HCEC 1CT (cell line): ENCODE measurements at regions not wholly inside any gene's neighbourhood (a gene's known extent, or its start where the extent isn't known, plus 50 kb on each side); places are given as distances from the start of the nearest gene placed in this dataset.

Source experiments
- DNase-seq: peaks from one replicate; pipeline ENCODE4 v3.0.0-alpha.2; 2017

DNA sequence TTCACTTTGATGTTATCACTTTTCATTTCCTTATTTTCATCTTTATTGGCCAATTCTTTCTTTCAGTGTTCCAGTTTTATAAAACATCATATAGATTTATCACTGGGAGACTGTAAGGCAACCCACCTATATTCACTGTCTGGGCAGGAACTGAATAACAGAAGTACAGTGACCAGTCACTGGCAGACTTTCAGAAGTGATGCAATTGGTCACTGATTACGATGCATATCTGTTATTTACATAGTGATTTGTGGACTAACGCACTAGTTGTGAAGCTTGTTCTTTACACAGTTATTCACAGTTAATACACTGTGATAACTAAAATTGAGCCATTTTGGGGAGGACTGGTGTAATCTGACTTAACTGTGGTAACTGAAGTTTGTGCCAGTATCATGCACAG is 190.2 kb upstream of the DPH6 start:
- peak; percentile 37 for DNase-seq

DNA sequence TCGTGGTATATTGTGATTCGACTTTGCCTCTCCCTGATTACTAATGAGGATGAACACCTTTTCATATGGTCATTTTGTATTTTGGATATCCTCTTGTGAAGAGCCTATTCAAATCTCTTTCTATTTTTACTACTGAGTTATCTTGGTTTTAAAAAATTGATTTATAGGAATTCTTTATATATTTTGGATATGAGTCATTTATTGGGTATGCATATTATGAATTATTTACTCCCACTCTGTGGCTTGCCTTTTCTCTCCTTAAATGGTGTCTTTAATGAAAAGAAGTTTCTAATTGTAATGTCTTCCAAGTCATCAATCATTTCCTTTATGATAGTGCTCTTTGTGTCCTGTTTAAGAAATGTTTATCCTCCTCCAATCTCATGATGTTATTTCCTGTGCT is 191.5 kb upstream of the DPH6 start:
- peak; percentile 75 for DNase-seq

DNA sequence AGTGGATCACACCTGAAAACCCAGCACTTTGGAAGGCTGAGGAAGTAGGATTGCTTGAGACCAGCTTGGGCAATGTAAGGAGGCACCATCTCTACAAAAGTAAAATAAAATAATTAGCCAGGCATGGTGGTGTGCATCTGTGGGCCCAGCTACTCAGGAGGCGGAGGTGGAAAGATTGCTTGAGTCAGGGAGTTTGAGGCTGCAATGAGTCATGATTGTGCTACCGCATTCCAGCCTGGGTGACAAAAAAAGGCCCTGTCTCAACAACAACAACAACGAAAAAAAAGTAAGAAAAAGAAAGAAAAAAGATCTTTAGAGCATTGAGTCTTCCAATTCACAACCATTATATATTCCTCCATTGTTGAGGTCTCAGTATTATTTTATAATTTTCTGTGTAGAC is 192.4 kb upstream of the DPH6 start:
- DNase-seq = peak; percentile 85

DNA sequence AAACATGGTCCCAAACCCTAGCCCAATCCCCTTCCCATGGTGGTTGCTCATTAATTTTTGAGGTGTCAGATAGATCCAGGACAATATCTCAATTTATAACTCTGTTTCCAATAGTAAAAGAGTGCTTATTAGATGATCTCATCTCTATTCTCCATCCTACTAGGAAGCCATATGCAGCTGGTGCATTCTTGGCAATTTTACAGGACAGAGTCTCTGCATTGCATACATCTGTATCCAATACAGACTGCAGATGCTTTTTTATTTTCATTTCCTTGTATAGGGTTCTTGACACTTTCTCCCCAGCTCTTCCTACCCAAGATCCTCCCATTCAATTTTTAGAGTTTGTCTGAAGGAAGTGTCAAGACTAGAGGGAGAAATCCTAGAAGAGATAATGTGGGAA is 194.8 kb upstream of the DPH6 start:
- peak; percentile 61 for DNase-seq

DNA sequence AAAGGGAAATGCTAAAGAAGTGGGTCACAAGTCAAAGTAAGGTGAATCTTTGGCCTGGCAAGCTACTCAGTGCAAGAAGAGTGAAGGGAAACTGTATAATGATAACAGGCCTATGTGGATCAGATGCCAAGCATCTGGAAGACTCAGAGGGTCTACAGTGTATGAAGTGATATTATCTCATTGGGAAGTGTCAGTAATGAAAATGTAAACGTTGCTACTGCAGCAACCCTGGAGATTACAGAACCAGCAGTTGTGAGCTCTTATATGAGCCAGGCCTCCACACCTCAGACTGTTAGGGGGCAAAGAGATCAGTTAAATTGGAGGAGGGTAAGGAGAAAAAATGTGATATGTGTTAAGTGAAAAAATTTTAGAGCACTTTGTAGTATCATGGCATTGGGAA is 195.4 kb upstream of the DPH6 start:
- DNase-seq = no peak

DNA sequence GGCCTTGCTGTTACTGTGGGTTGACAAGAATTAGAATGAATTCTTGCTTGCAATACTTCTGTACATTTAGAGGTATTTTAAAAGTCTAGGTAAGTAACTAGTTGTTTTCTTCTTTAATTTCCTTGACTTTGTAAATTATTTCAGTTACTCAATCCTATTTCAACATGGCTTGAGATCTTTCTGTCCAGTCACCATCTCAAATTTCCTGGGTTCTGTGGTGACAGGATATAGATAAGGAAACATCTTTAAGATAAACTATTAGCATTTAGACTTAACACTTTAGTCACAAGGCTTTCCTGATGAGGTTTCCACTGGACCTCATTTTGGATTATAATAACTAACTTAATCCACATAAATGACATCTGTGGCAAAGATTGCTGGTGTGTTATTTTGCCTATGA is 195.9 kb upstream of the DPH6 start:
- DNase-seq = no peak

DNA sequence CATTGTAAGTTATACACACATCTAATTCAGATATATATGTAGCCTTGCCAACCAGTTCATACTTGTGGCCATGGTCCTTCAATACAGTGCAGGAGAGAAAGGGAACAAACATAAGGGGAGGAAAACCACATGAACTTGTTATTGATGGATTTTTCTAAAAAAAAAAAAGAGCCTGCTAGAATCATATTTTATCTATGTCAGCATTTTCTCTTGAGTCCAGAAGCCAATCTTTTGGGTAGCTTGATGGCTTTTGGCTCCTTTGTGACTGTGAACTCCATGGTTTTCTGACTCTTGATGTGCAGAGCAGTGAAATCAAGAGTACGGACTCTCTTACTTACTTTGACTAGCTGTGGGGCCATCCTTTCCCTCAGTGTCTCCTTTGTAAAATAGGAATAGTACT is 197.4 kb upstream of the DPH6 start:
- no peak for DNase-seq

DNA sequence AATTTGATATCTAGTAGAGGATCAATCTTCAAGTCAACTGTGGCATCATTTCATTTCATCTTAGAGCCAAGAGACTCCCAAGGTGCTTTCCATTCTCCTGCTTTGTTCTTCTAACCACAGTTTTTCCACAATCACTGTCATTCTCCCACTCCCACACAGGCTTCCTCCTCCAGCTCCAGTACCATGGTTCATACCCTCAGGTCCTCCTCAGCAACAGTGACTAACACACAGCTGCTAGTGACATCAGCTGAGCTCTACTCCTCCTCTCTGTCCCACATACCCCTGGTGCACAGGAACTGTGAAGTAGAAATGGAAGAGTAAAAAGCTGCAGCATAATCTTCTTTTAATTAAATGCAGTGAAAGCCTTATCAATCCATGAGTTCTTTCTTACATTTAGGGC is 200.2 kb upstream of the DPH6 start:
- peak; percentile 25 for DNase-seq

DNA sequence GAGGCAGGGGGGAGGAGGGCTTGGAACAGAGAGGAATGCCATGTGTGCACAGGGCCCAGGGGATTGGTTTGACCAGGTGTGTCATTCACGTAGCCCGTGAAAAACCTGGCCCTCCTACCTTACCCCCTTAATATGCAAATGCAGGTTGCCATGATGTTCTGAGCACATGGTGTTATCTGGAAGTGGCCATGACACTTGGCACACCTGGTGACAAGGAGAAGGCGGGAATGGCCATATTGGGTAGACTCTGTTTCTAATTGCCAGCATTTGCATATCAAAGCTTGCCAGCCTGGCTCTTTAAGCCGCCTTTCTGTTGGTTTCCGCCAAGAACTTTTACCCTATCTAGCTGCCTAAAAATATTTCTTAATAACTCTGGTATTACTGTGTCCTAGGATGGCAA is 202.1 kb upstream of the DPH6 start:
- DNase-seq = no peak

DNA sequence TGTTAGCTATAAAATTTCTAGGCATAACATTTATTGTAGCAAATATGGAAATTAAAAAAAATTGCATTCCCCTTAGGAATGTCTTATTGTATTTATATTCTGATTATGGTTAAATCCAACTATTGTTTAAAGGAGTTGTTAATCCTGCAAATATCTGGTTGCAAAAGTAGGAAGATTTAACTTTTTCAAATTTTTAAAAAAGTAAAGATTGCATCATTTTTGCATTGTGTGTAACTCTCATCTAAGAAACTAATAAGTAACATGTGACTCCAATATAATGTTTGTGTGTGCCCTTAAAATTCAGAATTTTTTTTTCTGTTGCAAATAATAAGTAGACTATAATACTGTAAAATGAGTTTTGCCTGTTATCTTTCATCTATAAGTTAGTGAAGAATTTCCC is 204.1 kb upstream of the DPH6 start:
- DNase-seq = no peak

DNA sequence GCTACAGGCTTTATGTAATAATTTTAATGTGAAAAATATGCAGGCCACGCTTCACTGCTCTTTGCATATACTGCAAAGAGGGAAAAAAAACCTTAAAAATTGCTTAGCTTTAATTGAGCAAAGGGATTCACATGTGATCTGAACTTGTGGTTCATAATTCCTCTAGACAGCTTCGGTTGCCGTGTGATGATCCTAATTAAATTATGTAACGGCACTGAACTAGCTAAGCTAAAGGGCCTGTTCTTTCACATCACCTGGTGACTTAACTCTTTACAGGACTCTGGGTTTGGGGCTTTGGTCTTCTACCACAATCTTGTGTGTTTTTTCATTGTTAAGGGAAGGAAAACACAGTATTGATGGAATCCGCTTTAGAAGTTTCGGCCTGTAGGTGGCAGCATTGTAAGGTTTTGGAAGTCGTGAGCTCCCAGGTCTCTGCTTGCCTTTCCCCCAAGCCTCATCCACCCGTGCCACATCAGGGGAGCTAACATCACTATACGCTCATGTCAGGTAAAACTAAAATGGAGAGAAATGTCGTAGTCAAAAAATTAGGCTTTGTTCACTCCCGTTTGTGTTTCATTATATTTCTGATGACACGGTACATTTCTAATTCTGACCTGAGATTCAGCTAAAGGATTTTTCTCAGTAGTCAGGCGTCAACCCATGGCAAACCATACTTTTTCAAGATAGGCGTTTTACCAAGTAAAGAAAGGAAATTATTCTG is 205.6 kb upstream of the DPH6 start:
- peak; percentile 56 for DNase-seq

DNA sequence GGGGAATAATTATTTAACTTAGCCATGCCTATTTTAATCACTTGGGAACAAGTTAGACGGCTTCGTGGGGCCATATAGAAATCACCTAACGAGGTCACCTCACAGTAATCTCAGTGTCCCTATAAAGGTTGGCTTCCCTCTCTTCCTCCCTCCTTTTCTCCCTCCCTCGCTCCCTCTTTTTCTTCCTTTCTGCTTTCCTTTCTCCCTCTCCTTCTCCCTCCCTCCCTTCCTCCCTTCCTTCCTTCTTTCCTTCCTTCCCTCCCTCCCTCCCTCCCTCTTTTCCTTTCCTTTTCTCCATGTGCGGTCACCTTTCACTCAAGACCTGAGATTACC is 206.1 kb upstream of the DPH6 start:
- DNase-seq = no peak

DNA sequence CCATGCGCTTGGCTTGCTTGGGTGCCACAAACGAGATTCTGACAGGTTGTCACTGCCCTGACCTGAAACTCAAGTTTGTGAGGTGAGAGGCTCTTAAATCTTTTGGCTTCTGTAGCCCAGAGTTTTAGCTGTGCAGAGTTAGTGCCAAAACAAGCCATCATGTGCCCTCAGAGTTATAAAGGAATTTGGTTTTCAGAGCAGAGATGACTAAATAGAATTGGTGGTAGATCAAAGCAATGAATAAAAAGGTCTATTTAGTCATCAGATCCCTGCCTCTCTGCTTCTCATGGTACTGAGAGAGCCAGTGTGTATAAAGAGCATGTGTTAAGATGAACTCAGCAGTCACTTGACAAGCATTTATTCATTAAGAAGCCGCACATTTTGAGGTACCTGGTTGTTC is 207.5 kb upstream of the DPH6 start:
- DNase-seq = peak; percentile 27

DNA sequence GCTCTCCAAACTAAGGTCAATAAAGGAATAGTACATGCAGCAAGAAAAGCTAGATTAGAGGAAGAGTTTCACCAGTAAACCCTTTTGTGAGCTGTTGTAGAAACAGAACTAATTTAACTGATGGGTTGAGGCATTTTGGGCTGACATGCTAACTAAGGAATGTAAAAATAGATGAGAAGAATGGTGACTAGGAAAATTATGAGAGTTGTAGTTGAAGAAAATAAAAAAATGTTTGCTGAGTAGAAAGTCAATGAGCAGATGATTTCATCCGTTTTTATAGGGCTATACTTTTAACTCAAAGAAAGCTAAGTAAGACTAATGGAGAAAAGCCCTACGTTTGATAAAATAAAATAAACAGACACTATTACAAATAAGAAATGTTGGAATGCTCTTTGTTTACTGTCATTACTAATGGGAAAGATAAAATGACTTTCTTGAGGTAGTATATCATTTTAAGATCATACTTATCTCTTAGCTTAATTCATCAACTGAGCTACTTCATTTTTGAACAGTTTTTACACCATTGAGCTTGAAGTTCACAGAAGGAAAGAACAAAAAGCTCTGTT is 209.4 kb upstream of the DPH6 start:
- no peak for DNase-seq

DNA sequence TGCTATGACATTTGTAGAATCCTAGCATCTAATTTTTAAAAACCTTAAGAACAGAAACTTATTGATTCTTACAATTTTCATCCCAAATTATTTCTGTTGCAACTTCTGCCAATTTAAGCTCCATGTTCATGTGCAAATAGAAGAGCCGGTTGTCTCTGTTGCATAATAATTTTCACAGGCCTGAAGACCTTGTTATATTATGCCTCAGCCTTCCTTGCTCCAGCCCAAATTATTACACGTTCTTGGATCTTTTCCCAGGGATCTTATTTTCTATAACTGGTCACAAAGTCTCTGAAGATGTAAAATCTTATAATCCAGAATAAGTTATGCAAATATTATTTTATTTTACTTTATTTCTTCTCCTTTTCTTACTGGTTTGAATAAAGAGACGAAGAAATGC is 210.7 kb upstream of the DPH6 start:
- no peak for DNase-seq

DNA sequence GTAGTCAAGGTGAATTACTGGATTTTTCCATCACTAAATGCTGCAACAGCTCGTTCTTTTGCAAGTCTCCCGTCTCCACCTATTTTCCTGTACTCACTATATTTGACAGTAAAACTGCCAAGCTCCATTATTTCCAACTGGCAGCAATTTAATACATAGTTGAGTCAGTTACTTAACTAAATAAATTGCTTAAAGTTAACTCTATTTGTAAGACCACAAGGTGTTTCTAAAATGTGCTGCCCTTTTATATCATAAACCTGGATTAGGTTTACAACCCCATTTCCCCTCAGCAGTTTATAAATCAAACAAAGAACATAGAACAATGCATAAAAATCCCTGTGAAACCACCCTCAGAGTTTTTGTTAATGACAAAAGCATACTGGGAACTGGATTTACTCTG is 211.4 kb upstream of the DPH6 start:
- no peak for DNase-seq

DNA sequence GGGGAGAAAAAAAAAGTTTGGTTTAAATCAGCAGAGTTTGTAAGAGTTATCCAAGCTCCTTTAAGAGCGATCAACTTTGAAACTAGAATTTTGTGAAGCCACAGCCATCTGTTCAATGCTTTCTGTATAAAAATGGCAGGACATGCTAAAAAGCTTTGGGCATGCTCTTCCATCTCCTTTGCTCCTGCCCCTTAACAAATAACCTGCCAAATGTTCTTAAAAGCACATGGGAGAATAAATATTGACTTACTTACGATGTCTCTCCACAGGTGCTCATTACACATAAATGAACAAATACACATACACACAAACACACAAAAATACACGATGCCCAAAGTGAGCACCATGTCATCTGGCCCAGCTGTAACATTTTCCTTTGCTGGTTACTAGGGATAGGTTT is 211.8 kb upstream of the DPH6 start:
- no peak for DNase-seq

DNA sequence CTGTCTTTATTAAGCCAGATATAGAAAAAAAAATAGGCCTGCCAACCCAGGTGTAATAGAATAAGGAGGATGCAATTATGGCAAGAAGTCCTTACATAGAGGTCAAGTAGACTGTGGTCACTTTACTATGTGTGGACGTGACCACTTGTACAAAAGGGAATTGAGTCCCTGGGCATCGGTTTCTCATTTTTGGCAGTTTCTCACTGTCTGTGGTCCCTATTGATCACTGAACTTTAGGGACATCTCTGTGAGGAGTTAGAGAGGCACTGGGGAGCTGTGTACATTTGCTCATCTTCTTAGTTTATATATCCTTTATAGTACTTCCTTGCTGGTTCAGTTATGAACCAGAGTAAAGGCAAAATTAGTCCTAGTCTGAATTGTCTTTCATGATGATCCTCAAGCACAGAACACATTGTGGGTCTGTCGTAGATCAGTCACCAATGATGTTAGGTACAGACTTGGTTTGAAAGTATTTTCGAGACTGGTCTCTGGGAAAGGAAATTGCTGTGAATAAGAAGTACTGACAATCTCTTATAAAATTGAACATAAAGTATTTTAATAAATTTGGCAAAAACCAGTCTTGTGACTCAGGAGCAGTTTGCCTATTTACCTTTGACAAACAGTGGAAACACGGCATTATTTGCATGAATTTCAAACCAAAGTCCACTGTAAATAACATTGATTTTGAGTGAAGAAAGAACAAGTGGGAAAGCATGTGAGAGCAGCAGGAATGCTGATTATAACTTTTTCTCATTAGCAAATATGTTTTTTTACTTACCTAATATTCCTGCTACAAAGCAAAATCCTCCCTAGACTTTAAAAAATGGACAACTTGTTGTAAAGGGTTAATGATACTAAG is 218.9 kb upstream of the DPH6 start:
- no peak for DNase-seq

DNA sequence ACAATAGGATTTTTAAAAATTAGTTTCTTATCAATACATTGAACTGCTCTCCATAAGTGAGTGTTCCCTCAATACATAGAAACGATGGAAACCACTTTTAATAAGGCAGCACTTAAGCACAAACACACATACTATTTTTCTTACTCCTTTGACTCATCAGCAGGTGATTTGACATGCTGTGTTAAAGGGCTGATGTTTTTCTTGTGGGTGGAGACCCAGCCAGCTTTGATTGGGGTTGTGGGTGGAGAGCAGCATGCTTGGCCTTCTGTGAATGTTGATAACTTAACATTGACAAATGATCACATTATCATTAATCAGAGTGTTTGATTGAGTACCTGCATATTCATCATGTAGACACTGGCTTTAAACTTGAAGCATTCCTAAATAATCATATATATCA is 223.0 kb upstream of the DPH6 start:
- DNase-seq = no peak

DNA sequence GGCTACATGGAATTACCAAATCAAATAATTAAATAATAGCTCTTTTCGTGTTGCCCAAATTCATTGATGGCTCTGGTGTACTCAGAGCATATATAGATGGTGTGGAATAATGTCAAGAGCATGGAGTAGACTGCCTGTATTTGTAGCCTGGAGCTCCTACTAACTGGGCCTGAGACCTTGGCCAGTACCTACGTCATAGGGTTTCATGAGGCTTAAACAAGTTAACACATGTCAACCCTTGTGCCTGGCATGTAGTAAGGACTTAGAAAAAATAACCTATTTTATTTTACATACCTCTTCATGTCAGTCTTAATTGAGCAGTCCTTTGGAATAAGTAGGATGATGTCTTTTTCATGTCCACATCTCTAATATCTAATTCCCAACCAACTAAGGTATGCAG is 223.7 kb upstream of the DPH6 start:
- no peak for DNase-seq

DNA sequence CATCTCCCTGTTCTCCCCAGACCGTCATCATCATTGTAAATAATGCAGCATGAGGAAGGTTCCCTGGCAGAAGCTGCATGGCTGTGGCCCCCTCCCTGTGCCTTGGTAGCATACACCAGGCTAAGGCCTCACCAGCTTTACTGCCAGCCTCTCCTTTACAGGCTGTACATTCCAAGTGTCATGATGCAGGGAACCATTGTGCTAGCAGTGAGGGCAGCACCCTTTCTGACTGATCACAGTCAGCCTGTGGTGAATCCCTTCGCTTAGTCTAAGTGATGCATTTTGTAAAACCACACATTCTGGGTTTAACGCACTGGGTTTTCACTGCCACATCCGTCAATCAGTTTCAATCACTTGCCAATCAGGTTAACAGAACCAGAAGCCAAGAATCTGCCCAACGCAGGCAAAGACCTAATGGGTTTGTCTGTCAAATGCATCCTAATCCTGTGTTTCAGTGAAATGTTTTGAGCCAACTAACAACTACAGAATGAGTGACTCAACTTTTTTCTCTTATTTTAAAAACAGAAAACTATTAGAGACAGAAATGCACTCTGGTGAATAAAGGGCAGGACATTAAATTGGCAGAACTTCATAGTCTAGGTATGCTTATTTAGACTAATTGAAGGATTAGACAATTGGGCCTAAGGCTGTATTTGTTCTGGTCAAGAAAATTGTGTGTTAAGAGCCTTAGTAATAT is 225.9 kb upstream of the DPH6 start:
- no peak for DNase-seq

DNA sequence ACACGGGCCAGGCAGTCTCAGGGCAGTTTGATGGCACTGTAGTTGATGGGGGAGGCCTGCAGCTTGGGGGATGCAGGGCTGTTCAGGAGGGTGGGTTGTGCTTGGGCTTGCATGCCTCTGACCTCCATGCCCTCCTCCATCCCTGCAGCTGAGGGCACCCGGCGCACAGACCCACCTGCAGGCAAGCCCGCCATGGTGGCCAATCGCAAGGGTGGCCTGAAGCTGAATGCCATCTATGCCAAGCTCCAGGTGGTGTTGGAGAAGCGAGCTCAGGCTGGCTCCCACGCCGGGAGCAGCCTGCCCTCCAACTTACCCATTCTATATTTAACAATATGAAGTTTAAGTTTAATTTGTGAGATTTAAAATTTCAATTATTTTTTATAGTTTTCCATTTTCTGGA is 228.7 kb upstream of the DPH6 start:
- no peak for DNase-seq

DNA sequence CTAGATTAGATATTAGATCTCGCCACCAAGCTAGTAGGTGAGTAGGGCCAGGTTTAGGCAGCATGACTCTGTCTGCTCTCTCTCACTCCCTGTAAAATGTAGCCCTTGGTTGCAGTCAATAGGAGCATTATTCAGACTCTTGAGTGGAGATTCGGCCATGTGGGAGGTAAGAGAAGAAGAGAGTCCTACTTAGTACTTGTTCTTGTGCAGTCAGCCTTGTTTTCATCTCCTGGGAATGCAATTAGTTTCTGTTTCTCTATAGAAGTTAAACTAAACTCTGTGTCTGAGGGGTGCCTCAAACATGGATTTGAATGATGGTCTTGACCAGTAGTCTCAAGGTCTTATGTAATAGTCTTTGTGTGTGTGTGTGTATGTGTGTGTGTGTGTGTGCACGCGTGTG is 229.5 kb upstream of the DPH6 start:
- no peak for DNase-seq

DNA sequence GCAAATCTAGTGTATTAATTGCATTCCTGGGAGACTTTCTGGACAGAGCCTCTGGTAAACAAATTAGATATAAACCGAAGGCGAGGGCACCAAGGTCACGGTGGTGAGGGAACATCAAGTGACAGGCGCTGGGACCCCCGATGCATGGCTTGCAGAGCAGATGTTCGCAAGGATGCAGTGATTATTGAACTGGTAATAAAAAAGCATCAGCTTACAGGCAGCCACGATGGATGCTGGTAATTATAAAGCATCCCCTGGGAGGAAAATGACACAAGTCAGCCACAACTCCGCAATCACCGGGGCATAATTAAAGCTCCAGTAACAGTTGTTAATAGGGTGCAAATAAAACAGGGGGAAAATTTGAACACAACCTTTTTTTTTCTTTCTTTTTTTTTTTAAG is 231.1 kb upstream of the DPH6 start:
- no peak for DNase-seq
